Uterus (tissue), 3 donors: ENCODE measurements at regions not wholly inside any gene's neighbourhood (a gene's known extent, or its start where the extent isn't known, plus 50 kb on each side); places are given as distances from the start of the nearest gene placed in this dataset.

Experiments used
- DNase-seq, 2 donors: peaks; one replicate each; pipeline ENCODE4 v3.0.0-alpha.2; 2019 to 2020
- H3K27ac ChIP-seq, 2 donors: fragments of 200-600 bp; sonication (generic); 1 replicate in 1 of 2; 2 replicates in 1 of 2; pipeline ENCODE4 v1.5.1; 2016 to 2018
- H3K27me3 ChIP-seq, 2 donors: fragments of 200-600 bp; sonication (generic); one replicate each; pipeline ENCODE4 v1.5.1; 2018 to 2019; ENCODE audit warnings: control low read depth in 1 of 2
- H3K36me3 ChIP-seq, 2 donors: fragments of 200-600 bp; sonication (generic); one replicate each; pipeline ENCODE4 v1.5.1; 2019; ENCODE audit warnings: control low read depth in 1 of 2
- H3K4me1 ChIP-seq, 2 donors: fragments of 200-600 bp; sonication (generic); one replicate each; pipeline ENCODE4 v1.5.1; 2018 to 2019; ENCODE audit warnings: control low read depth in 1 of 2
- H3K4me3 ChIP-seq, 2 donors: fragments of 200-600 bp; sonication (generic); 1 replicate in 1 of 2; 2 replicates in 1 of 2; pipeline ENCODE4 v1.5.1; 2018 to 2019; ENCODE audit warnings: mild to moderate bottlenecking in 1 of 2
- H3K9me3 ChIP-seq, 2 donors: fragments of 200-600 bp; sonication (generic); one replicate each; pipeline ENCODE4 v1.5.1; 2019; ENCODE audit warnings: control low read depth in 1 of 2
- CTCF ChIP-seq, 4 experiments: fragments of 200-600 bp in 2 of 4; fragments of 450-650 bp in 2 of 4; sonication (generic) in 2 of 4; IDR thresholded peaks; one replicate each; pipeline ENCODE4 v1.5.1; 2016 to 2019; ENCODE audit warnings: antibody characterized with exemption in 4 of 4, mild to moderate bottlenecking in 2 of 4, moderate library complexity in 1 of 4
- POLR2A ChIP-seq, 2 donors: fragments of 450-650 bp; IDR thresholded peaks; one replicate each; pipeline ENCODE4 v1.6.1; 2016; ENCODE audit warnings: antibody characterized with exemption in 2 of 2, mild to moderate bottlenecking in 1 of 2, moderate library complexity in 1 of 2
- intact Hi-C: fragments of 100-400 bp; cut with DNase I; formaldehyde crosslinking; loops from one replicate; pipeline ENCODE4 v1.15.1; 2023; ENCODE audit warnings: low total_unique reads
- donor health status: DM: yes; HTN: yes; CAD: no.

- H3K27ac ChIP-seq = no peak overlapping the region
- intact Hi-C loops = no loop called here
- H3K4me3 ChIP-seq = no peak overlapping the region
- no peaks in the 10 kb centered on the region for H3K9me3 ChIP-seq
- TF ChIP-seq POLR2A (IDR thresholded peaks at IDR 0.05) (no peak), CTCF (IDR thresholded peaks at IDR 0.05) (no peak)
- H3K4me1 ChIP-seq = no peaks in the 10 kb centered on the region
- no peak for DNase-seq
- no peaks in the 10 kb centered on the region for H3K27me3 ChIP-seq
- no peaks in the 10 kb centered on the region for H3K36me3 ChIP-seq
These were observed 174.5 kb upstream of the POU3F1 start for GRCh38 chr1:38221006-38221649.

GRCh38 chr1:38217316-38217715, 170.7 kb upstream of the POU3F1 start:
- Histone ChIP-seq H3K27ac (no peak overlapping the region), H3K27me3 (no peaks in the 10 kb centered on the region), H3K9me3 (no peaks in the 10 kb centered on the region), H3K36me3 (no peaks in the 10 kb centered on the region), H3K4me1 (no peaks in the 10 kb centered on the region), H3K4me3 (no peak overlapping the region)
- TF ChIP-seq POLR2A (IDR thresholded peaks at IDR 0.05) (no peak), CTCF (IDR thresholded peaks at IDR 0.05) (no peak)
- no peak for DNase-seq
- intact Hi-C loops = no loop called here

- no peak overlapping the region for H3K4me3 ChIP-seq
- intact Hi-C loops = no loop called here
- DNase-seq = no peak
- H3K36me3 ChIP-seq = no peaks in the 10 kb centered on the region
- no peak for TF ChIP-seq CTCF (IDR thresholded peaks at IDR 0.05)
- no peak for TF ChIP-seq POLR2A (IDR thresholded peaks at IDR 0.05)
- no peak overlapping the region for H3K27ac ChIP-seq
- no peaks in the 10 kb centered on the region for H3K27me3 ChIP-seq
- H3K9me3 ChIP-seq = no peaks in the 10 kb centered on the region
- H3K4me1 ChIP-seq = no peaks in the 10 kb centered on the region
These were observed 167.2 kb upstream of the POU3F1 start for GRCh38 chr1:38213646-38214434.

- intact Hi-C loops = no loop called here
- no peaks in the 10 kb centered on the region for H3K4me1 ChIP-seq
- no peak overlapping the region for H3K27ac ChIP-seq
- H3K36me3 ChIP-seq = no peaks in the 10 kb centered on the region
- no peak overlapping the region for H3K4me3 ChIP-seq
- H3K9me3 ChIP-seq = no peaks in the 10 kb centered on the region
- no peak for TF ChIP-seq CTCF (IDR thresholded peaks at IDR 0.05)
- no peak for TF ChIP-seq POLR2A (IDR thresholded peaks at IDR 0.05)
- no peak for DNase-seq
- no peaks in the 10 kb centered on the region for H3K27me3 ChIP-seq
These were observed 164.2 kb upstream of the POU3F1 start for GRCh38 chr1:38210895-38211177.

GRCh38 chr1:38210021-38210894, 163.7 kb upstream of the POU3F1 start:
- Histone ChIP-seq H3K4me3 (no peak overlapping the region), H3K27me3 (no peaks in the 10 kb centered on the region), H3K27ac (no peak overlapping the region), H3K4me1 (no peaks in the 10 kb centered on the region), H3K9me3 (no peaks in the 10 kb centered on the region), H3K36me3 (no peaks in the 10 kb centered on the region)
- intact Hi-C loops = no loop called here
- no peak for DNase-seq
- TF ChIP-seq POLR2A (IDR thresholded peaks at IDR 0.05) = no peak
- no peak for TF ChIP-seq CTCF (IDR thresholded peaks at IDR 0.05)
